ENCODE measurements at regions not wholly inside any gene's neighbourhood (a gene's known extent, or its start where the extent isn't known, plus 50 kb on each side); places are given as distances from the start of the nearest gene placed in this dataset.

DNA sequence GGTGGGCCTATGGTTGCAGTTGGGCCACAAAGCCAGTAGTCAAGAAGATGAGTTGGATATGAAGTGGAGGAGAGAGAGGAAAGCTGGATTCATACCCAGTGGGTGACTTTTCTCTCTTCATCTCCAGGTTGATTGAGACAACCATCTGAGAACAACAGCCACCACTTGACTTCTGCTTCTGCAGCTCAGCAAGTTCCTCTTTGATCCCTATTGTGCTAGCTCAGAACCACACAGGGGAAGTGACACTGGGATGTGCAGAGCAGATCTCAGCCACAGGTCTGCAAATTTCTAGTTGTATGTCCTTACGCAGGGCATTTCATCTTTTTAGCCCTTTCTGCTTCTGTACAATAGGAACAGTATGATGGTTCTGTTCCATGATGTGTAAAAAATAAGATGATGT is 459.2 kb upstream of the ARRDC4 start:
- H3K36me3 ChIP-seq, result no peaks in the 10 kb centered on the region
- H3K9me3 ChIP-seq (ENCODE audit: low read depth), result no peaks in the 10 kb centered on the region
- DNase-seq (ENCODE audit: low read depth in 1 of 2, low spot score in 1 of 2), result no peak
- TF ChIP-seq, protein P1, sequence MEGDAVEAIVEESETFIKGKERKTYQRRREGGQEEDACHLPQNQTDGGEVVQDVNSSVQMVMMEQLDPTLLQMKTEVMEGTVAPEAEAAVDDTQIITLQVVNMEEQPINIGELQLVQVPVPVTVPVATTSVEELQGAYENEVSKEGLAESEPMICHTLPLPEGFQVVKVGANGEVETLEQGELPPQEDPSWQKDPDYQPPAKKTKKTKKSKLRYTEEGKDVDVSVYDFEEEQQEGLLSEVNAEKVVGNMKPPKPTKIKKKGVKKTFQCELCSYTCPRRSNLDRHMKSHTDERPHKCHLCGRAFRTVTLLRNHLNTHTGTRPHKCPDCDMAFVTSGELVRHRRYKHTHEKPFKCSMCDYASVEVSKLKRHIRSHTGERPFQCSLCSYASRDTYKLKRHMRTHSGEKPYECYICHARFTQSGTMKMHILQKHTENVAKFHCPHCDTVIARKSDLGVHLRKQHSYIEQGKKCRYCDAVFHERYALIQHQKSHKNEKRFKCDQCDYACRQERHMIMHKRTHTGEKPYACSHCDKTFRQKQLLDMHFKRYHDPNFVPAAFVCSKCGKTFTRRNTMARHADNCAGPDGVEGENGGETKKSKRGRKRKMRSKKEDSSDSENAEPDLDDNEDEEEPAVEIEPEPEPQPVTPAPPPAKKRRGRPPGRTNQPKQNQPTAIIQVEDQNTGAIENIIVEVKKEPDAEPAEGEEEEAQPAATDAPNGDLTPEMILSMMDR (IDR thresholded peaks at IDR 0.05; ENCODE audit: low read depth, low read length), result no peak
- no peak overlapping the region for H3K27ac ChIP-seq
- no peaks in the 10 kb centered on the region for H3K27me3 ChIP-seq
- no peaks in the 10 kb centered on the region for H3K4me1 ChIP-seq (ENCODE audit: low read depth)
- no peak overlapping the region for H3K4me3 ChIP-seq

DNA sequence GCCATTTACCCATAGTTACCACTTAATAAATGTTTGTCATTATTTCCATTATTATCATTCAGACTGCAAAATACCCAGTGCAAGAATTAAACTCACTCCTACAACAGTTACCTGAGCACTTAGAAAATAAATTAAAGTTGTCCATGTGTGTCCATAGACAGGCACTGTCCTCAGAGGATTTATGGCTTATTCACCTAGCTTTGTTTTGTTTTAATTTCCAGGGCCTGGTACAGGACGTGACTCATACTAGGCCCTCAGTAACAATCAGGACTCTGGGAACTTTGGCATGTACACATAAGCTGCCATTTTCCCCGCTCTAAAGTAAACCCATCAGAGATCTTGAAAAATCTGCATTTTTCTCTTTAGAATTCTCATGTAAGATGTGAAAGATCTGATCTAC is 458.5 kb upstream of the ARRDC4 start:
- peak in 1 of 2 donors; percentile 44 for DNase-seq (ENCODE audit: low read depth in 1 of 2, low spot score in 1 of 2)
- H3K27ac ChIP-seq, result no peak overlapping the region
- H3K36me3 ChIP-seq, result no peaks in the 10 kb centered on the region
- H3K27me3 ChIP-seq, result no peaks in the 10 kb centered on the region
- H3K4me3 ChIP-seq, result no peak overlapping the region
- H3K4me1 ChIP-seq (ENCODE audit: low read depth), result no peaks in the 10 kb centered on the region
- TF ChIP-seq, protein P1 (IDR thresholded peaks at IDR 0.05; ENCODE audit: low read depth, low read length), result no peak
- H3K9me3 ChIP-seq (ENCODE audit: low read depth), result no peaks in the 10 kb centered on the region

DNA sequence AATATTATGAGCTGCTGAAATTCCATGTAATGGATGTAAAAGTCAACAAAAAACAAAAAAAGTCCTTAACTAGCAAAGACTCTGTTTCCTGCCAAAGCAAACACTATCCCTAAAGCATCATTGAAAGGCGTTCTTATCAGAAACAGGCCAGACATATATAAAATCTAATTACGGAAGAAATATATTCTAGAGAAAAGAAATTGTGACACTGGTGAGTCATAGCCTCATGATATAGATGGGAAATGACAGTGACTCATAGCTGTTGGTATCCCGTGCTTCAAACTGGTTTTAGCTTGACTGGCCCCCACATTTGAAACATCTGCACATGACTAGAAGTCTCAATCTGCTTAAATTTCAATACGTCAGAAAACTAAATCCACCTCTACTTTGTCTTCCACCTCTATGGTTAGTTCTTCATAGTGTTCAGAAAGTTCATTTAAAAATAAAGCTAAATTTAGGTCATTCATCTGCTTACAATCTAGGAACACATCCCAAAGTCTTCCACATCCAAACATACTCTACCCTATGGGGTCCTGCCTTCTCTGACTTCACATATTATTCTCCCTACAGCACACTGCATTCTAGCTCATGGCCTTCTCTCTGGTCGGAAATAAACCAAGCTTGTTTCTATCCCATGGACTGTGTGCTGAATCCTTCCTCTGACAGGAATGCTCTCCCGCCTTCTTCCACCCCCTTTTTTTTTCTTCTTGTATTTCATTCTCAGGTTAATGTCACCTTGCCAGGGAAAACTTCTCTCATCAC is 456.3 kb upstream of the ARRDC4 start:
- H3K4me3 ChIP-seq, result no peak overlapping the region
- no peaks in the 10 kb centered on the region for H3K27me3 ChIP-seq
- TF ChIP-seq, protein P1 (IDR thresholded peaks at IDR 0.05; ENCODE audit: low read depth, low read length), result no peak
- H3K4me1 ChIP-seq (ENCODE audit: low read depth), result no peaks in the 10 kb centered on the region
- no peaks in the 10 kb centered on the region for H3K36me3 ChIP-seq
- DNase-seq (ENCODE audit: low read depth in 1 of 2, low spot score in 1 of 2), result peak in 1 of 2 donors; percentile 88
- H3K9me3 ChIP-seq (ENCODE audit: low read depth), result no peaks in the 10 kb centered on the region
- no peak overlapping the region for H3K27ac ChIP-seq

DNA sequence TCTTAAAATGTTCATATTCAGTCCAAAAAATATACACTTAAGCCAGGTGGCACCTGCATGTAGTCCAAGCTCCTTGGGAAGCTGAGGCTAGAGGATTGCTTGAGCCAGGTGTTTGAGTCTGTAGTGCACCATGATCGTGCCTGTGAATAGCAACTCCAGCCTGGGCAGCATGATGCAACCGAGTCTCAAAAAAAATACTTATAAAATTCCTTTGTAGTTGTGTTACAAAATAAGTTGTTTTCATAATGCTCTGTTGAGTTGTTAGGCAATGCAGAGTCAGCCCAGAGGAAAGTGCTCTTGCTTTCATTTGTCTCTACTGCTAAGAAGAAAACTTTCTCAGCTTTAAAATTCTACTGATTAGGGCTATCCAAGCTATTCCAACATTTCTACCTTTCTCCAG is 442.8 kb upstream of the ARRDC4 start:
- H3K4me1 ChIP-seq (ENCODE audit: low read depth), result peaks cover 11% of the 10 kb centered on the region
- peak in 1 of 2 donors; percentile 17 for DNase-seq (ENCODE audit: low read depth in 1 of 2, low spot score in 1 of 2)
- no peaks in the 10 kb centered on the region for H3K36me3 ChIP-seq
- H3K4me3 ChIP-seq, result no peak overlapping the region
- TF ChIP-seq, protein P1 (IDR thresholded peaks at IDR 0.05; ENCODE audit: low read depth, low read length), result no peak
- H3K9me3 ChIP-seq (ENCODE audit: low read depth), result peaks cover 6% of the 10 kb centered on the region
- no peak overlapping the region for H3K27ac ChIP-seq
- H3K27me3 ChIP-seq, result no peaks in the 10 kb centered on the region

DNA sequence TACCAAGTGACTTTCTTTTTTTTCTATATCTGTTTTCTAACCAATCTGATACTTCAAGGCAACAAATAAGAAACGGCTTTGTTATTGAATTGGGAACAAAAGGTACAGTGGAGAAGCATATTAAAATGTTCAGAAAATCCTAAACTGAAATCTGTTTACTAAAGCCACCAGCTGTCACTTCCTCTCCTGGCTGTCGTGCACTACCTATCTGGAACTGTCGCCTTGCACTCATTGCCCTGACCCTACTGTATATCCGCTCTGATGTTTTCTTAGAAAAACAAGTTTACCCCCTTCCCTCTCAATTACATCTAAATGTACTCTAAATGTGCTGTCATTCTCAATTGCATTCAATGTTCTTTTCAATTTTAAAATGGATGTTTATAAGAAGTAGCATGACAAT is 439.8 kb upstream of the ARRDC4 start:
- H3K4me1 ChIP-seq (ENCODE audit: low read depth), result peaks cover 11% of the 10 kb centered on the region
- H3K36me3 ChIP-seq, result no peaks in the 10 kb centered on the region
- no peaks in the 10 kb centered on the region for H3K27me3 ChIP-seq
- DNase-seq (ENCODE audit: low read depth in 1 of 2, low spot score in 1 of 2), result no peak
- TF ChIP-seq, protein P1 (IDR thresholded peaks at IDR 0.05; ENCODE audit: low read depth, low read length), result no peak
- H3K4me3 ChIP-seq, result no peak overlapping the region
- no peak overlapping the region for H3K27ac ChIP-seq
- no peaks in the 10 kb centered on the region for H3K9me3 ChIP-seq (ENCODE audit: low read depth)
